KMS-11 (cell line): ENCODE measurements at regions not wholly inside any gene's neighbourhood (a gene's known extent, or its start where the extent isn't known, plus 50 kb on each side); places are given as distances from the start of the nearest gene placed in this dataset.

ENCODE experiments used
- H2AFZ ChIP-seq: fragments of 200-600 bp; sonication (generic); 2 replicates; pipeline ENCODE4 v1.6.1; 2016; ENCODE audit warnings: antibody characterized with exemption, mixed run types, low read depth
- H3K27ac ChIP-seq: fragments of 200-600 bp; sonication (generic); 2 replicates; pipeline ENCODE4 v1.6.1; 2016; ENCODE audit warnings: mild to moderate bottlenecking, mixed run types
- H3K27me3 ChIP-seq: fragments of 200-600 bp; sonication (generic); 2 replicates; pipeline ENCODE4 v1.6.1; 2017; ENCODE audit warnings: mild to moderate bottlenecking, low read depth, mixed run types, moderate library complexity; ENCODE audit not compliant: insufficient read depth
- H3K36me3 ChIP-seq: fragments of 200-600 bp; sonication (generic); 2 replicates; pipeline ENCODE4 v1.6.1; 2017; ENCODE audit warnings: mild to moderate bottlenecking, mixed run types; ENCODE audit not compliant: insufficient read depth
- H3K4me1 ChIP-seq: fragments of 200-600 bp; sonication (generic); 2 replicates; pipeline ENCODE4 v1.6.1; 2016; ENCODE audit warnings: mild to moderate bottlenecking, low read depth, mixed run types; ENCODE audit not compliant: poor library complexity, severe bottlenecking
- H3K4me2 ChIP-seq: fragments of 200-600 bp; sonication (generic); 2 replicates; pipeline ENCODE4 v1.7.0; 2016; ENCODE audit warnings: mild to moderate bottlenecking, mixed run types
- H3K4me3 ChIP-seq: fragments of 200-600 bp; sonication (generic); IDR thresholded peaks from 2 replicates; pipeline ENCODE4 v1.6.1; 2017; ENCODE audit warnings: low read depth, low read length, mixed read lengths; ENCODE audit not compliant: insufficient read depth
- H3K79me2 ChIP-seq: fragments of 200-600 bp; sonication (generic); 2 replicates; pipeline ENCODE4 v1.6.1; 2016; ENCODE audit warnings: low read depth, mixed run types; ENCODE audit not compliant: insufficient read depth
- H3K9ac ChIP-seq: fragments of 200-600 bp; sonication (generic); 2 replicates; pipeline ENCODE4 v1.6.1; 2016; ENCODE audit warnings: mild to moderate bottlenecking, mixed run types
- H4K20me1 ChIP-seq: fragments of 200-600 bp; sonication (generic); 2 replicates; pipeline ENCODE4 v1.6.1; 2016; ENCODE audit warnings: mild to moderate bottlenecking, mixed run types; ENCODE audit not compliant: insufficient read depth
- CTCF ChIP-seq: fragments of 200-600 bp; sonication (generic); conservative IDR thresholded peaks from 2 replicates; pipeline ENCODE4 v1.6.1; 2017; ENCODE audit warnings: low read depth, mild to moderate bottlenecking, antibody characterized with exemption, low read length, moderate library complexity, mixed read lengths

- H3K4me1 ChIP-seq = no peaks in the 10 kb centered on the region
- no peak overlapping the region for H3K27ac ChIP-seq
- H3K27me3 ChIP-seq = no peaks in the 10 kb centered on the region
- no peak overlapping the region for H3K4me2 ChIP-seq
- no peak overlapping the region for H2AFZ ChIP-seq
- TF ChIP-seq CTCF = no peak
- H3K4me3 ChIP-seq = no peak overlapping the region
- no peaks in the 10 kb centered on the region for H3K36me3 ChIP-seq
- H4K20me1 ChIP-seq = no peaks in the 10 kb centered on the region
- H3K9ac ChIP-seq = no peak overlapping the region
- no peaks in the 10 kb centered on the region for H3K79me2 ChIP-seq
Measured at GRCh38 chr17:34174496-34174895, 80.6 kb upstream of the CCL2 start.

GRCh38 chr17:34176440-34176839, 78.6 kb upstream of the CCL2 start:
- no peaks in the 10 kb centered on the region for H3K27me3 ChIP-seq
- no peaks in the 10 kb centered on the region for H4K20me1 ChIP-seq
- H3K4me2 ChIP-seq = no peak overlapping the region
- no peak overlapping the region for H3K9ac ChIP-seq
- no peaks in the 10 kb centered on the region for H3K4me1 ChIP-seq
- no peak for TF ChIP-seq CTCF
- H2AFZ ChIP-seq = no peak overlapping the region
- no peaks in the 10 kb centered on the region for H3K79me2 ChIP-seq
- H3K27ac ChIP-seq = no peak overlapping the region
- no peak overlapping the region for H3K4me3 ChIP-seq
- H3K36me3 ChIP-seq = no peaks in the 10 kb centered on the region

DNA sequence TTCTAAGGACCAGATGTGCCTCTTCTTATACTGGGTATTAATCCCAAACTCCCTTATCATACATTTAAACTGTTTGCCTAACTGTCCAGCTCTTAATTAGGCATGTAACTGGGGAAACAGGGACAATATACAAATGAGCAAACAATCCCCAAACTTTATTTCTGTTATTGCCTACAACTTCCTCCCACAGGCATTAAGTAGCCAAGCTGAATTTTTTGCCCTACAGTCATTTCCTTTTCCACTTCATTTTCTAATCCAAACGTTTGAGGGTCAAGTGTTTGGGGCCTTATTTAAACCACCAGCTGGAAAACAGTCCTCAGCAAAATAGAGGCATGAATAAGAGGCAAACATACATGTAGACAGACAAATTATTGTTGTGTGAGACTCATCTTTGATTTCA, 77.4 kb upstream of the CCL2 start:
- no peak for TF ChIP-seq CTCF
- no peak overlapping the region for H3K9ac ChIP-seq
- no peaks in the 10 kb centered on the region for H3K36me3 ChIP-seq
- no peaks in the 10 kb centered on the region for H3K79me2 ChIP-seq
- H2AFZ ChIP-seq = no peak overlapping the region
- H4K20me1 ChIP-seq = no peaks in the 10 kb centered on the region
- no peaks in the 10 kb centered on the region for H3K4me1 ChIP-seq
- no peak overlapping the region for H3K4me2 ChIP-seq
- no peaks in the 10 kb centered on the region for H3K27me3 ChIP-seq
- H3K4me3 ChIP-seq = no peak overlapping the region
- H3K27ac ChIP-seq = no peak overlapping the region

GRCh38 chr17:34178092-34178491, 77.0 kb upstream of the CCL2 start:
- Histone ChIP-seq H3K9ac (no peak overlapping the region), H3K27ac (no peak overlapping the region), H3K79me2 (no peaks in the 10 kb centered on the region), H3K4me2 (no peak overlapping the region), H4K20me1 (no peaks in the 10 kb centered on the region), H3K4me1 (no peaks in the 10 kb centered on the region), H3K27me3 (no peaks in the 10 kb centered on the region), H2AFZ (no peak overlapping the region), H3K36me3 (no peaks in the 10 kb centered on the region), H3K4me3 (no peak overlapping the region)
- no peak for TF ChIP-seq CTCF
